Neuronal stem cell (in vitro differentiated cells): ENCODE measurements at regions not wholly inside any gene's neighbourhood (a gene's known extent, or its start where the extent isn't known, plus 50 kb on each side); places are given as distances from the start of the nearest gene placed in this dataset.

Source experiments
- DNase-seq: peaks from one replicate; pipeline ENCODE4 v3.0.0-alpha.2; 2013; ENCODE audit warnings: low spot score
- H2AFZ ChIP-seq: one replicate; pipeline ENCODE4 v1.6.1; 2013; ENCODE audit warnings: mild to moderate bottlenecking, low read length, inconsistent platforms
- H2AK5ac ChIP-seq: 2 replicates; pipeline ENCODE4 v1.6.1; 2013; ENCODE audit warnings: low read depth, mild to moderate bottlenecking, inconsistent platforms, low read length, moderate library complexity, mixed read lengths
- H2BK120ac ChIP-seq: 2 replicates; pipeline ENCODE4 v1.6.1; 2013; ENCODE audit warnings: low read depth, mild to moderate bottlenecking, inconsistent platforms, low read length, moderate library complexity, mixed read lengths
- H2BK12ac ChIP-seq: one replicate; pipeline ENCODE4 v1.6.1; 2013; ENCODE audit warnings: low read length, inconsistent platforms
- H2BK15ac ChIP-seq: 2 replicates; pipeline ENCODE4 v1.6.1; 2013; ENCODE audit warnings: mild to moderate bottlenecking, low read length, inconsistent platforms, mixed read lengths
- H2BK5ac ChIP-seq: one replicate; pipeline ENCODE4 v1.6.1; 2013; ENCODE audit warnings: inconsistent platforms, mild to moderate bottlenecking, low read length, moderate library complexity
- H3K14ac ChIP-seq: one replicate; pipeline ENCODE4 v1.6.1; 2013; ENCODE audit warnings: low read length, inconsistent platforms
- H3K18ac ChIP-seq: 2 replicates; pipeline ENCODE4 v1.6.1; 2013; ENCODE audit warnings: low read length, inconsistent platforms
- H3K23ac ChIP-seq: 2 replicates; pipeline ENCODE4 v1.6.1; 2013; ENCODE audit warnings: low read depth, mild to moderate bottlenecking, mixed read lengths, low read length, inconsistent platforms; ENCODE audit not compliant: poor library complexity
- H3K27ac ChIP-seq: replicated peaks from 3 replicates; pipeline ENCODE4 v1.5.1; 2013; ENCODE audit warnings: low read length, inconsistent platforms
- H3K27me3 ChIP-seq, 3 experiments: 2 replicates each; pipeline ENCODE4 v1.6.1; 2013; ENCODE audit warnings: low read length in 3 of 3, mild to moderate bottlenecking in 2 of 3, inconsistent platforms in 1 of 3, low read depth in 1 of 3, mixed read lengths in 1 of 3, moderate library complexity in 1 of 3; ENCODE audit not compliant: control insufficient read depth in 3 of 3, insufficient read depth in 3 of 3
- H3K36me3 ChIP-seq, 2 donors: replicated peaks in 1 of 2; 2 replicates each; pipeline ENCODE4 v1.6.1; 2013; ENCODE audit warnings: low read length in 2 of 2; ENCODE audit not compliant: control insufficient read depth in 2 of 2, insufficient read depth in 2 of 2
- H3K4ac ChIP-seq: 2 replicates; pipeline ENCODE4 v1.6.1; 2013; ENCODE audit warnings: inconsistent platforms, mild to moderate bottlenecking, low read length, moderate library complexity
- H3K4me1 ChIP-seq, 2 donors: 1 replicate in 1 of 2; 2 replicates in 1 of 2; pipeline ENCODE4 v1.6.1; 2013; ENCODE audit warnings: low read length in 2 of 2, low read depth in 1 of 2; ENCODE audit not compliant: control insufficient read depth in 2 of 2, insufficient read depth in 1 of 2
- H3K4me2 ChIP-seq: one replicate; pipeline ENCODE4 v1.6.1; 2013; ENCODE audit warnings: mild to moderate bottlenecking, low read length, inconsistent platforms; ENCODE audit not compliant: insufficient read depth, poor library complexity, severe bottlenecking
- H3K4me3 ChIP-seq, 2 donors: 2 replicates each; pipeline ENCODE4 v1.5.1; 2013; ENCODE audit warnings: low read length in 2 of 2, mild to moderate bottlenecking in 2 of 2, inconsistent platforms in 1 of 2, moderate library complexity in 1 of 2
- H3K79me1 ChIP-seq: one replicate; pipeline ENCODE4 v1.6.1; 2013; ENCODE audit warnings: low read depth, mild to moderate bottlenecking, inconsistent platforms, low read length, moderate library complexity
- H3K9ac ChIP-seq: one replicate; pipeline ENCODE4 v1.6.1; 2013; ENCODE audit warnings: mild to moderate bottlenecking, low read depth, low read length, inconsistent platforms; ENCODE audit not compliant: poor library complexity
- H3K9me3 ChIP-seq, 2 donors: replicated peaks in 1 of 2; 2 replicates each; pipeline versions ENCODE3 to v1.6.1; 2013; ENCODE audit warnings: low read length in 2 of 2, mild to moderate bottlenecking in 2 of 2, inconsistent platforms in 1 of 2, low read depth in 1 of 2, mixed read lengths in 1 of 2, moderate library complexity in 1 of 2; ENCODE audit not compliant: control insufficient read depth in 2 of 2, insufficient read depth in 1 of 2
- H4K8ac ChIP-seq: one replicate; pipeline ENCODE4 v1.6.1; 2013; ENCODE audit warnings: low read depth, mild to moderate bottlenecking, inconsistent platforms, low read length, moderate library complexity
- H4K91ac ChIP-seq: one replicate; pipeline ENCODE4 v1.6.1; 2013; ENCODE audit warnings: low read length, low read depth, mild to moderate bottlenecking, inconsistent platforms; ENCODE audit not compliant: poor library complexity
- WGBS, 2 donors: extraction: QIAGEN DNeasy Blood & Tissue Kit; methylation state at CpG; one replicate each; pipeline ENCODE4 v1.1.7; 2013; ENCODE audit warnings: missing lambda C conversion rate in 2 of 2, mixed read lengths in 1 of 2; ENCODE audit not compliant: insufficient read length in 2 of 2, insufficient replicate concordance in 1 of 2; ENCODE audit errors: extremely low coverage in 2 of 2; 5-methylcytosine and 5-hydroxymethylcytosine counted together

DNA sequence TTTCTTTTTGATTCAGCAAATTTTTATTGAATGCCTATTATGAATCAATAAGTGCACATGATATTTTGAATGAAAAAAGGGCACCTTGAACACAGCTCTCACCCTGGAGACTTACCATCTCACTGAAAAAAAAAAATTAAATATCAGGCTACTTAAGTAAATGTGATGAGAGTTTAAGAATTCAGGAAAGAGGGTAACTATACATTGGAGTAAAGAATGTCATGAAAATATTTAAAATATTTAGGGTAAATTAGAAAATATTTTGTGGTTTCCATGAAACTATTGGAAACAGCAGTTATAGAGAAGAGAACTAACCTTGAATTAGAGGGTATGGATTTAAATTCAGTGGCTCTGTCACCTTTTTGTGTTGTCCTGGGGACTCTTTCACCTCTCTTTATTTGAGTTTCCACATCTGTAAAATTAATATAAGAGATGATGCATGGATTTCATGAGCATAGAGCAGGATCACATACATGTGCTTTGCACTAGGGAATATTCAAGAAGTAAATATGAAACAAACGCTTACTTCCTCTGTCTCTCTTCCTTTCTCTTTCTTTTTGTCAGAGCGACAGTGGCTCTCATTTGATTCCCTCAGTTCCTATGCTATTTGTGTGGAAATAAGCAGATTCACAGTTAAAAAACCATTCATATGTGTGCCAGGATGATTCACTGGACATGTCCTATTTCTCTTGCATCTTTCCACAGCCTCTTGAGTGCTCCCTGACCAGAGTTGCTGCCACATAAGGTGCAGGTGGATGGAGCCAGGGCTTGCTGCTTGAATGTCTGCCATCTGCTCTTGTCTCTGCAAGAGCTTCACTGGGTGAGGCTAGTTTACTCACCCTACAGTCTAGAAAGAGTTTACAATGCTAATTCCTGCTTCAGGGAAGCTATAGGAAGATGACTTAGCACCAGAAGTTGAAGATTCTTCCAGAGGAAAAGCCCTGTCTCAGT is 533.1 kb downstream of the ETS1 start:
- Histone ChIP-seq H3K9me3 (no peaks in the 10 kb centered on the region), H2BK120ac (no peak overlapping the region), H3K9ac (no peak overlapping the region), H2AFZ (peak overlapping the region; percentile 62), H3K4ac (no peak overlapping the region), H2BK12ac (no peak overlapping the region), H3K18ac (no peak overlapping the region), H2AK5ac (no peak overlapping the region), H4K8ac (no peak overlapping the region), H3K27ac (no peak overlapping the region), H3K4me1 (peaks cover 2 to 4% of the 10 kb centered on the region in 2 donors), H2BK15ac (no peak overlapping the region), H3K4me2 (no peak overlapping the region), H3K14ac (no peak overlapping the region), H3K27me3 (no peaks in the 10 kb centered on the region), H4K91ac (no peak overlapping the region), H3K79me1 (no peaks in the 10 kb centered on the region), H3K4me3 (no peak overlapping the region), H3K23ac (no peak overlapping the region), H2BK5ac (no peak overlapping the region), H3K36me3 (no peaks in the 10 kb centered on the region)
- no CpG with 5 or more reads among the region's 2 CpGs for WGBS, 2 donors
- DNase-seq: no peak

DNA sequence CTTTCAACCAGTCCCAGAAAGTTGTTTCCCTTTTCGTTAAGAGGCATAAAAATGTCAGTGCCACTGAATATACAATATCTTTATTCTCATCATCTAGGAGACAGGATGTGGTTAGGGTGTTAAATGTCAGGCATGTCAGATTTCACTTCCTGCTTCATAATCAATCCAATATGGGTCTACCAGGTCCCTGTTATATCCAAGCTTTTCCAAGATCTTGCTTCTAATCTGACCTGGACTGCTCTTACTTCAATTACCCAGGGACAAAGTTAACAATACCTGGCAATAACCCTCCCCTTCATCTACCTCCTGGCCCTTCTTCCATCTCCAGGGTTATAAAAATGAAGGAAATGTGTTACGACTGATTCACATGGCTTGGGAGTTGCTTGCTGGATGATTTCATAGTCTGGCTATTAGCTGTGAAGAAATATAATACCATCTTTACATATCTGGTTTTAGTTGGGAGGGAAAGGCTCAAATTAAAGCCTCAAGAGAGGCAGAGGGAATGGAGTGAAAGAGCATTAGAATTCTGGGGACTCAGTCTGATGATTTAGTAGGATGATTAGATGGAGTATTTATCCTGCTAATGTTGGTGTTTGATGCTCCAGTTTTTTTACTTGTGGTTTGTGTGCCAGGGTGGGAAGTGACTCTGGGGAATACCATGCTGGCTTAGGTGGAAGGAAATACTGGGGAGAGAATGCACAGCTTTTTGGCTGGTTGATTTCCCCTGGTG is 534.3 kb downstream of the ETS1 start:
- no peak overlapping the region for H3K4me2 ChIP-seq
- no CpG with 5 or more reads among the region's 2 CpGs for WGBS, 2 donors
- no peaks in the 10 kb centered on the region for H3K27me3 ChIP-seq
- H3K36me3 ChIP-seq: no peaks in the 10 kb centered on the region
- peak overlapping the region; percentile 42 for H2AFZ ChIP-seq
- no peak overlapping the region for H3K9ac ChIP-seq
- DNase-seq: no peak
- no peak overlapping the region for H3K18ac ChIP-seq
- H3K4me3 ChIP-seq: no peak overlapping the region
- no peak overlapping the region for H2BK12ac ChIP-seq
- no peak overlapping the region for H3K14ac ChIP-seq
- H3K27ac ChIP-seq: no peak overlapping the region
- no peak overlapping the region for H2BK5ac ChIP-seq
- no peak overlapping the region for H2BK120ac ChIP-seq
- H3K4ac ChIP-seq: no peak overlapping the region
- no peaks in the 10 kb centered on the region for H3K79me1 ChIP-seq
- H3K9me3 ChIP-seq: no peaks in the 10 kb centered on the region
- H3K23ac ChIP-seq: no peak overlapping the region
- peaks cover 2 to 4% of the 10 kb centered on the region in 2 donors for H3K4me1 ChIP-seq
- no peak overlapping the region for H2AK5ac ChIP-seq
- no peak overlapping the region for H2BK15ac ChIP-seq
- H4K91ac ChIP-seq: no peak overlapping the region
- no peak overlapping the region for H4K8ac ChIP-seq

GRCh38 chr11:128048121-128048520 is 539.2 kb downstream of the ETS1 start:
- Histone ChIP-seq H2AFZ (no peak overlapping the region), H3K4me2 (no peak overlapping the region)
- WGBS, 2 donors: no CpG with 5 or more reads among the region's 4 CpGs

DNA sequence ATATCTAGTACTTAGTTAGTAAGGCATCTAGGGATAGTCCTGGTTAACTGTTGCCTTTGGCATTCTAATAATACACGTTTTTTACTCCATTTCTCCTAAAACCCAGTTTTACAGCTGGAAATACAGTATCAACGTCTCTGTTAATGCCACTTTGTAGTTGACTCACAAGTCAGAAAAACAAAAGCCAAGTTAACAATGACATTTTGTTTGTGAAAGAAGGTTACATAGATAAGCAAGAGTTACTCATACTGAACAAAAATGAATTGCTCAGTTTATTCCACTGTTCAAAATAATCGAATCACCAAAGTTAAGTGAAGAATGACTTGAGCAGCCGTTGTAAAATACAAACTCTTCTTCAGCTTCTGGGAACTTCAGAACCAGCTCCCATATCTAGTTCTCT is 540.3 kb downstream of the ETS1 start:
- no peak overlapping the region for H2BK15ac ChIP-seq
- H3K4me2 ChIP-seq: no peak overlapping the region
- no peak overlapping the region for H2BK120ac ChIP-seq
- no peak overlapping the region for H2AFZ ChIP-seq
- H3K79me1 ChIP-seq: no peaks in the 10 kb centered on the region
- DNase-seq: no peak
- H3K9ac ChIP-seq: no peak overlapping the region
- no peak overlapping the region for H2AK5ac ChIP-seq
- no CpG with 5 or more reads among the region's 4 CpGs for WGBS, 2 donors
- H3K36me3 ChIP-seq: no peaks in the 10 kb centered on the region
- H2BK5ac ChIP-seq: no peak overlapping the region
- peaks cover 2 to 10% of the 10 kb centered on the region in 2 donors for H3K4me1 ChIP-seq
- H2BK12ac ChIP-seq: no peak overlapping the region
- no peak overlapping the region for H4K8ac ChIP-seq
- no peak overlapping the region for H3K18ac ChIP-seq
- no peak overlapping the region for H3K27ac ChIP-seq
- no peaks in the 10 kb centered on the region for H3K27me3 ChIP-seq
- peaks cover 0 to 12% of the 10 kb centered on the region in 2 donors for H3K9me3 ChIP-seq
- H3K14ac ChIP-seq: no peak overlapping the region
- no peak overlapping the region for H3K4me3 ChIP-seq
- no peak overlapping the region for H4K91ac ChIP-seq
- no peak overlapping the region for H3K23ac ChIP-seq
- no peak overlapping the region for H3K4ac ChIP-seq

More at GRCh38 chr11:128048121-128048520, 539.2 kb downstream of the ETS1 start:
- Histone ChIP-seq H3K9me3 (peaks cover 0 to 12% of the 10 kb centered on the region in 2 donors), H3K23ac (no peak overlapping the region), H3K4ac (no peak overlapping the region), H2BK12ac (no peak overlapping the region), H2BK120ac (no peak overlapping the region), H2BK15ac (no peak overlapping the region), H4K91ac (no peak overlapping the region), H3K27ac (no peak overlapping the region), H4K8ac (no peak overlapping the region), H2BK5ac (no peak overlapping the region), H3K4me3 (no peak overlapping the region), H2AK5ac (no peak overlapping the region), H3K4me1 (peaks cover 0 to 8% of the 10 kb centered on the region in 2 donors), H3K18ac (no peak overlapping the region), H3K27me3 (no peaks in the 10 kb centered on the region), H3K14ac (no peak overlapping the region), H3K9ac (no peak overlapping the region), H3K36me3 (no peaks in the 10 kb centered on the region), H3K79me1 (no peaks in the 10 kb centered on the region)
- DNase-seq: no peak
